ENCODE measurements at regions not wholly inside any gene's neighbourhood (a gene's known extent, or its start where the extent isn't known, plus 50 kb on each side); places are given as distances from the start of the nearest gene placed in this dataset.
"Not testable (repeated sequence)": the region's sequence is repeated elsewhere in the genome, so short reads cannot be mapped to it uniquely, and the experiment has no call there.

DNA sequence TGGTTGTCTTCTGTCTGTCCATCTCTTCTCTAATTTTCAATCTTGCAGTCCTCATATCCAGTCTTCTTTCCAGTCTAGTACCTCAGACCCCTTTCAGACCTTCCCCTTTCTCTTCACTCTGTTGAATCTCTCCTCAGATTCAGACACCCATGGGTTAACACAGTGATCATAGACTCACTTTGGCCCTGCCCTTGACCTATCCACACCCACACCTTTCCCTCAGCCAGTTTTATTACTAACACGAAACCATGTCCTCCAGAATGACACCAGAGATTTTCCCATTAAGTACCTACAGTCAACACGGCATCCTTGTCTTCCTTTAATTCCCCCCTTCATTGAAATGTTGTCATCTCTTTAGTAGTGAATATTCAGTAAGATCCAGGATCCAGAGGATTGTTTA, 74.5 kb upstream of the UBE2E2 start:
- TF ChIP-seq, protein P1, sequence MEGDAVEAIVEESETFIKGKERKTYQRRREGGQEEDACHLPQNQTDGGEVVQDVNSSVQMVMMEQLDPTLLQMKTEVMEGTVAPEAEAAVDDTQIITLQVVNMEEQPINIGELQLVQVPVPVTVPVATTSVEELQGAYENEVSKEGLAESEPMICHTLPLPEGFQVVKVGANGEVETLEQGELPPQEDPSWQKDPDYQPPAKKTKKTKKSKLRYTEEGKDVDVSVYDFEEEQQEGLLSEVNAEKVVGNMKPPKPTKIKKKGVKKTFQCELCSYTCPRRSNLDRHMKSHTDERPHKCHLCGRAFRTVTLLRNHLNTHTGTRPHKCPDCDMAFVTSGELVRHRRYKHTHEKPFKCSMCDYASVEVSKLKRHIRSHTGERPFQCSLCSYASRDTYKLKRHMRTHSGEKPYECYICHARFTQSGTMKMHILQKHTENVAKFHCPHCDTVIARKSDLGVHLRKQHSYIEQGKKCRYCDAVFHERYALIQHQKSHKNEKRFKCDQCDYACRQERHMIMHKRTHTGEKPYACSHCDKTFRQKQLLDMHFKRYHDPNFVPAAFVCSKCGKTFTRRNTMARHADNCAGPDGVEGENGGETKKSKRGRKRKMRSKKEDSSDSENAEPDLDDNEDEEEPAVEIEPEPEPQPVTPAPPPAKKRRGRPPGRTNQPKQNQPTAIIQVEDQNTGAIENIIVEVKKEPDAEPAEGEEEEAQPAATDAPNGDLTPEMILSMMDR (IDR thresholded peaks at IDR 0.05; ENCODE audit: insufficient read depth, low read depth, low read length, missing control alignments), result no peak
- no peak for DNase-seq (ENCODE audit: low read depth)

DNA sequence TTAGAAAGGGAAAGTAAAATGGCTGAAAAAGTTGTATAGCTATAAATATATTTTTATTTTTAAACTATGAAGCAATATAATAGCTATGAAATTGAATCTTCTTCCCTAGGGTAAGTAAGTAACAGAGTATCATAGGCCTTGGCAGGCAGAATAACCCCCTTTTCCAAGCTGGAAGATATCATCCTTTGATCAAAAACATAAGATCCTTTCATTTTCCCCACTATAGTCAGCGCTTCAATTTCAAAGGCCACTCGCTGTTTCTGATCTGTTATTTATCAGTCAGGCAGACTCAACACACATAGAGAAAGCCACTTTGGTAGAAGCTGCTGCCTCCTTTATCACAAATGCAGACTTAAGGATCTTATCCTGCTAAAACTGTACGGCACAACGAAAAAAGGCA, 74.0 kb upstream of the UBE2E2 start:
- H3K4me3 ChIP-seq (ENCODE audit: low read depth, low read length), result no peak overlapping the region
- DNase-seq (ENCODE audit: low read depth), result no peak
- TF ChIP-seq, protein P1 (IDR thresholded peaks at IDR 0.05; ENCODE audit: insufficient read depth, low read depth, low read length, missing control alignments), result no peak

More for the DNA sequence above, 74.5 kb upstream of the UBE2E2 start:
- H3K4me3 ChIP-seq (ENCODE audit: low read depth, low read length), result no peak overlapping the region

DNA sequence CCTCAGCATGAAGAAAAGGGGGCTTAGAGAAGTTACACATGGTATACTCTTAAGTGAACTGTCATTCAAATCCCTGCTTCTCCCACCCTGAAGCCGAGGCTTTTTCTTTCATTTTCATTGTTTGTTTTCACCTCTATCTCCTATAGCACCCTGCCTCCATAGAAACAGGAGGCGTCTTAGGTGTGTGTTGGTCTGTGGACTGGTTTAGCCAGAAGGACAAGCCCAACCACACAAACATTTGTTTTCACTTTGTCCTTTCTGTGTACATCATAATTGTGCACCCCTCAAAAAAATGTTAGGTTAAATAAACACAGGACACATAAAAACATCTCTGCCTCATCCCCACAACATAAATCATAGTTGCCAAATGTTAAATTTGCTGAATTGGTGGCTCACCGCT, 73.3 kb upstream of the UBE2E2 start:
- TF ChIP-seq, protein P1 (IDR thresholded peaks at IDR 0.05; ENCODE audit: insufficient read depth, low read depth, low read length, missing control alignments), result no peak
- no peak overlapping the region for H3K4me3 ChIP-seq (ENCODE audit: low read depth, low read length)
- peak; percentile 25 for DNase-seq (ENCODE audit: low read depth)

DNA sequence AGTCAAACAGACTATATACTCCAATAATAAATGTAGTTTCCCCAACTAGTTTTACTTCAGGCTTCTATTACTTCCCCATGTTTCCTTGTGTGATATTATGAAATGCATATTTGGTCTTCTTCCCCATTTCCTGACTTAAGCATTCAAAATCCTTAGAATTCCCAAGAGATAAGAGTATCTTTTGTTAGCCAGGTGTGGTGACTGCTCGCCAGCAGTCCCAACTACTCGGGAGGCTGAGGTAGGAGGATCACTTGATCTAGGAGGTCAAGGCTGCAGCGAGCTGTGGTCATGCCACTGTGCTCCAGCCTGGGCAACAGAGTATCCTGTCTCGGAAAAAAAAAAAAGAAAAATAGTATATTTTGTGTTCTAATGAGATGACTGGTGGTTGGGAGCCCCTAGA, 72.7 kb upstream of the UBE2E2 start:
- DNase-seq (ENCODE audit: low read depth), result no peak
- no peak overlapping the region for H3K4me3 ChIP-seq (ENCODE audit: low read depth, low read length)
- TF ChIP-seq, protein P1 (IDR thresholded peaks at IDR 0.05; ENCODE audit: insufficient read depth, low read depth, low read length, missing control alignments), result no peak

DNA sequence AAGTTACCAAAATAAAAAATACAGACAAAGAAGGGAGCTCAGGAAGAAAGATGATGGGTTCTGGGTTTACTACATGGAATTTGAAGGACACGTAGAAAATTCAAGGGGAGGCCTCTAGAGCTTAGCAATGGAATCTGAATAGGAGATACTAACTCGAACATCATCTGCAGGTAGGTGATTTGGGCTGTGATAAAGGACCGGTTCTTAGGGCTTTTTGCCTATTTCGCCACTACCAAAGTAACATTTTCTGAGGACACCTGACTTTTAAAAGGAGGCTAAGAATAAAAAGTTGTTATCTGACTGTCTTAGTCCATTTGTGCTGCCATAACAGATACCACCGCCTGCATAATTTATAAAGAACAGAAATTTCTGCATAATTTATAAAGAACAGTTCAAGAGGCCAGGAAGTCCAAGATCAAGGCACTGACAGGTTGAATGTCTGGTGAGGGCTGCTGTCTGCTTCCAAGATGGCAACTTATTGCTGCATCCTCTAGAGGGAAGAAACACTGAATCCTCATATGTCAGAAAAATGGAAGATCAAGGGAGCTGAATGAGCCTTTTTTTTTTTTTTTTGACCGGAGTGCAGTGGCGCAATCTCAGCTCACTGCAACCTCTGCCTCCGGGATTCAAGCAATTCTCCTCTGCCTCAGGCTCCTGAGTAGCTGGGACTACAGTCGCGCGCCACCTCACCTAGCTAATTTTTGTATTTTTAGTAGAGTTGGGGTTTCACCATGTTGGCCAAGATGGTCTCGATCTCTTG, 67.9 kb upstream of the UBE2E2 start:
- no peak for DNase-seq (ENCODE audit: low read depth)
- H3K4me3 ChIP-seq (ENCODE audit: low read depth, low read length), result no peak overlapping the region
- TF ChIP-seq, protein P1 (IDR thresholded peaks at IDR 0.05; ENCODE audit: insufficient read depth, low read depth, low read length, missing control alignments), result no peak

DNA sequence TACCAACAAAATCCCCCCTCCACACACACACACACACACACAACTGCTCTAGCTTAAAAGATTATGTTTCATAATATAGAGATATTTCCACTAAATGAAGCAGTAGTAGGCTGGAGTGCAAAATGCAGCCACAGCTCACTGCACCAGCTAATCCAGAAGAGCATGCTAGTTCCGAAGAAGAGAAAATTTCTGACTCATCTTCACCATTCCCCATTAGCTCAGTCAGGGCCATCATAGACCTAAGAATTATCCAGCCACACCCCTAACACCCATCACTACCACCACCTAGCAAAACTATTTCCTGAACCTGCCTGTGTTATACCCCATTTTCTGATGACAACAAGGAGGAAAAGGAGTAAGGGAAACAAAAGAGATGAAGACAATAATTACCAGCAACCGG, 67.1 kb upstream of the UBE2E2 start:
- TF ChIP-seq, protein P1 (IDR thresholded peaks at IDR 0.05; ENCODE audit: insufficient read depth, low read depth, low read length, missing control alignments), result no peak
- DNase-seq (ENCODE audit: low read depth), result no peak

DNA sequence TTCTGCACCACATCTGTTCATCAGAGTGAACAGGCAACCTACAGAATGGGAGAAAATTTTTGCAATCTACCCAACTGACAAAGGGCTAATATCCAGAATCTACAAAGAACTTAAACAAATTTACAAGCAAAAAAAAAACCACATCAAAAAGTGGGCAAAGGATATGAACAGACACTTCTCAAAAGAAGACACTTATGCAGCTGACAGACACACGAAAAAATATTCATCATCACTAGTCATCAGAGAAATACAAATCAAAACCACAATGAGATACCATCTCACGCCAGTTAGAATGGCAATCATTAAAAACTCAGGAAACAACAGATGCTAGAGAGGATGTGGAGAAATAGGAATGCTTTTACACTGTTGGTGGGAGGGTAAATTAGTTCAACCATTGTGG, 59.1 kb upstream of the UBE2E2 start:
- not testable (repeated sequence) for DNase-seq (ENCODE audit: low read depth); H3K4me3 ChIP-seq (ENCODE audit: low read depth, low read length)

More for the DNA sequence above, 67.1 kb upstream of the UBE2E2 start:
- no peak overlapping the region for H3K4me3 ChIP-seq (ENCODE audit: low read depth, low read length)
